Activated CD4-positive, CD25-positive, alpha-beta regulatory T cell (primary cell): ENCODE measurements at regions not wholly inside any gene's neighbourhood (a gene's known extent, or its start where the extent isn't known, plus 50 kb on each side); places are given as distances from the start of the nearest gene placed in this dataset.

Experiments
- DNase-seq, 4 experiments: peaks; one replicate each; lab custom pipeline; 2025; lab: John Stamatoyannopoulos, UW

DNA sequence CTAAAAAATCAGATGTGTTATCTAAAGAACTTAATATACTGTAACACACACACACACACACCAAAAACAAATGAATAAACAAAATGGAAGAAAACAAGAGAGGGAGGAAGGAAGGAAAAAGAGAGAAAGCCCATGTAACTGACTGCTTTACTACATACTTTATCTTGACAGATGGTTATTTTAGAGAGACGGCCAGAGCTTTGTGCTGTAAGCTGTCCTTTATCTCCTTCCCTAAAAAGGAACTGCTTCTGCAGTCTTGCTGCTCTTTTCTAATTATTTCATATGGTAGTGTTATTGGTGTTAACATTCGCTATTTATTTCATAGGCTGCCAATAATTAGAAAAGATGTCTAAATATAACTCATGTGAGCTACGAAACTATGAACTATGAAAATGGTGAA, 1384.6 kb downstream of the MRPL39 start:
- no peak for DNase-seq

DNA sequence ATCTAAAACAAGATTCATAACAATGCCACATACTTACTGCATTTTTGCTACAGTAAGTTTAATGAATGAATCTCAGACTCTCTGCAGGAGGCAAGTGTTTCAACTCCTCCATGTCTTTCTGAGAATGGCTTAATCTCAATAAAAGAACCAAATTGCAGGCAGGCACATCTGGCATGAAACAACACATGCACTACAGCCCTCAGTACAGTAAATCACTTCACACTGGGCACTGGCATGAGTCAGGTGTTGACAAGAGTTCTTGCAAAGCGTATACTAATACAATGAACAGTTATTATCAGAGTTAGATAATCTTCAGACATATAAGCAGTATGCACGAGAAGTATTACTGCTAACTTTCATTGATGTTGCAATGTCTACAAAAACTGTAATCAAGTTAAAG, 1386.8 kb downstream of the MRPL39 start:
- DNase-seq: no peak

DNA sequence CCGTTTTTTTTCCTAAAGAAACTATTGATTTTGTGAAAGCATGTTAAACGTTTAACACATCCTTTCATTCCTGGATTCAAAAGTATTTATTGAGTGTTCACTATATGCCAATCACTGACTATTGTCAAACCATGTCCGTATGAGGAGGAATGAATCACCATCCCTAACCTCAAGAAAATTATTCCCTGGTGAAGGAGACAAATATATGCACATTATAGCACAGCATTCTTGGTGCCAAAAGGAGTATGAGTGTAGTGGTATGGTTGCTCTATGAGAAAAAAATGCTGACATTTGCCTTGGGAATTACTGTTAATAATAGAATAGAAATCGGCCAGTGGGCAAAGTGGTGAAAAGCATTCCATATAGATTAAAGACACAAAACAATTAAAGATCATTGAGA, 1390.1 kb downstream of the MRPL39 start:
- no peak for DNase-seq

DNA sequence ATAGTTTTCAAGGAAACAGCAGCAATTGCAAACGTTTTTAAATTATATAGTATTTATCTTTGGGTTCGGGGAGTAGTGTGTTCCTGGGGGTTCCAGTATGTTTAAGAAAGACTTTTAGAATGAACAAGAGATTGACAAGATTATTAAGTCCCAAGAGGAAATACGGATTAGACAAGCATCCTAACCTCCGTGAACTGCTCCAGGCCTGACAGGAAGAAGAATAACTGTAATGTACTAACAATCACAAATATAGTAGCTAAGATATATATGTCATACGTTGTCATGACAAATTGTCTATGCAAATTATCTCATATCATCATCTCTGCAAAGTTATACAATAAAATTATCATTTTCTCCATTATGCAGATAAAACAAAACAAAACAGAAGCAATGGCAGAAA, 1397.2 kb downstream of the MRPL39 start:
- DNase-seq: no peak

DNA sequence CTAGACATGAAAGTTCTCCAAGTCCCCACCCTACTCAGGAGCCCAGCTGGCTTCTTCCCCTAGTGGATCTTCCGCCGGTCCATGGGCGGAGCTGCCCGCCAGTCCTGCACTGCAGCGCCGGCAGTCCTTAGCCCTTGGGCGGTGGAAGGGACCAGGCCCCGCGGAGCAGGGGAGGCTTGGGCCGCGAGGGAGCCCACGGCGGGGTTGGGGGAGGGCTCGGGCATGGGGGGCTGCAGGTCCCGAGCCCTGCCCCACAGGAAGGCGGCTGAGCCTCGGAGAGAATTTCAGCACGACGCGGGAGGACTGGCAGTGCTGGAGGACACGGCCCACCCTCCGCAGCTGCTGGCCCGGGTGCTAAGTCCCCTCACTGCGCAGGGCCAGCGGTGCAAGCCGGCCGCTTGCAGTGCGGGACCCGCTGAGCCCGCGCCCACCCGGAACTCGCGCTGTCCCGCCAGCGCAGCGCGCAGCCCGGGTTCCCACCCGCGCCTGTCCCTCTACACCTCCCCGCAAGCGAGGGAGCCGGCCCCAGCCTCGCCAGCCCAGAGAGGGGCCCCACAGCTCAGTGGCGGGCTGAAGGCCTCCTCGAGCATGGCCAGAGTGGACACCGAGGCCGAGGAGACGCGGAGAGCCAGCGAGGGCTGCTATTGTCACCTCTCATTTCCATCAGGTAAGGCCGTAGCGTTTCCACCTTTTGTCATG, 1398.6 kb downstream of the MRPL39 start:
- no peak for DNase-seq

DNA sequence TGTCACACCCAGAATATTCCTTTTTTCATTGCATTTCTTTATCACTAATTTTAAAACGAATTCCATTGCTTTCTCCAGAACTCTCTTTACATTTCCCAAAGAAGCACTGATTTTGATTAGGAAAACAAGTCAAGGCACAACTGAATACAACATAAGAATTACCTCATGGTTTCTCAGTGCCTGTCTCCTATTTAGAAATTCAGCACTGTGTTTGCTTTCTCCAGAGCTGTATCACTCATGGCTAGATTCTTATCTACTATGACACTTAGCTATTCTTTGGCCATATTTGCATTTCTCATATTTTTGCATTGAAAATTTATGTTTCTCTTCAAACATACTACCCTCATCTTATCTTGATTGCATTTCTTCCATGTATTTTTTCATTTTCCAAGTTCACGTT, 1402.0 kb downstream of the MRPL39 start:
- no peak for DNase-seq

DNA sequence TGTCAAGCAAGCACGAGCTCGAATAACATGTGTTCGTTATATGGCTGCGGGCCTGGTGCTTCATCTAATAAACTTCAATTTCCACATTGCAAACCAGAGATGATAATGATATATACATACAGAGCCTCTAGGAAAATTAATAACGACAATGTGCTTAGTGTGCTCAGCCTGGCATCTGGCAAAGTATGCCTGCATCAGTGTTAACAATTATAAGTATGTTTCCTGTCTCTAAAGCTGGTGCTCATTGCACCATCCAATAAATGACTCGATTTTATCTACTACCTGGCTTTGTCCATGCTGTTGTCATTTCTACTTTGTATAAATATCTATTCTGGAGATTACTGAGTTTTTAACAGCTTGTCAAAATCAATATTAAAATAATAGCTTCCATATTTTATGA, 1402.6 kb downstream of the MRPL39 start:
- DNase-seq: no peak

DNA sequence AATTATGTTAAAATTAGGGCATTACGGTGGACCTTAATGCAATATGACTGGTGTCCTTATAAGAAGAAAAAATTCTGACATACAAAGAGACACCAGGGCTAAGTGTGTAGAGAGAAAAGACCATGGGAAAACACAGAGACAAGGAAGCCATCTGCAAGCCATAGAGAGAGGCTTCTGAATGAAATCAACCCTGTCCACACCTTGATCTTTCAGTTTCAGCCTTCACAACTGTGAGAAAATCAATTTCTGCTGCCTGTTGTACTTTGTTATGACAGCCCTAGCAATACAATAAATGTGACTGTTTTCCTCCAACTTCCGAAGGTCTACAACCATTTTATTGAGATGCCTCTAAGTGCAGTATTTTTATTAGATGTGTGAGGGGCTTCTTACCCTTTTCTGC, 1407.2 kb downstream of the MRPL39 start:
- DNase-seq: no peak

DNA sequence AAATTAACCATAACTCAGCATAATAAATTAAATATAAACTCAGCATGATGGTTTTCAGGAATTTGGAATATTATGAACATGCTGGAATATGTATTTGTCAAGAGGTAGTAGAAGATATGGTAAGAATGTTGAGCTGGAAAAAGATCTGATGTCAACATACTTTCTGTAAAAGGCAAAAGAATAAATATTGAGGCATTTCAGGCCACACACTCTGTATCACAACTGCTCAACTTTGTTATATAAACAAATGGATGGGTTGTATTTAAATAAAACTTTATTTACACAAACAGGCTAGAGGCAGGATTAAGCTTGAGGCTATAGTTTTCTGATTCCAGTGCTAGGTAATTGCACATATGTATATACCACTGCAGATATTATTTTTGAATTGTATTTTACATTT, 1409.4 kb downstream of the MRPL39 start:
- no peak for DNase-seq

DNA sequence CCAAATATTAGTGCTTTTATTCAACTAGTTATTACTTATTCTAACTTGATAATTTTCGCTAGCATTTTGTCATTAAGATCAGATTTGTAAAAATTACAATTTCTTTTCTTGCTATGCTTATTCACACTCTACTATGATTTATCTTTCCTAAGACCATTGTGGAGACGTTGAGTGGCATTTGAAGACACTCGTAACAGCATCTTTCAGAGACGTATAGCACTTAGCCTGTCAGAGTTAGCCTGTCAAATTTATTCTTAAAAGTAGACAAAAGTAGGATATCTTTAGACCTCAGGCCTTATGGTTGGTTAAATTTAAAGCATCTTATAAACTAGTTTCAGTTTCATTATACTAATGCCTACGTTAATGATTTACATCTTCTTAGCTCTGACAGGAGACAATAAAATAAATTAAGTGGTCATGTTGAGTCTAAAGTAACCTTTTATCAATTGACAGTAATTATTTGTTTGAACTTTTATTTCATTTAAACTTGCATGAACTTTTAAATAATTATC, 1410.1 kb downstream of the MRPL39 start:
- no peak for DNase-seq

DNA sequence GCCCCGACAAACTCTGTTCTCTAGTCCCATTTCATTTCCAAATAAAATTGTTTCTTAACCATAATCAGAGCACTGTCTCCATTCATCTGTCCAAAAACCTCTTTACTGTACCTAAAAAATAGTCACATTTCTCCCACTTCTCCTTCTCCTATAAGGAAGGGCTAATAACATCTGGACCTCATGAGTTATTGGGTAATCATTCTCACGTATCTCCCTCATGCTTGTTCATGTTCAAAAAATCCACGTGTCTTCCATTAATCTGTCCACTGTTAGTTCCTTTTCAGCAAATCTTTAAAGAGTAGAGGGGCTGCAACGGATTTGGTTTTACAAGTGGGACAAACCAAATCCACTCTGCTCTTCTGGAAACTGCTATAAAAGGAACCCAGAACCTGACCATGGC, 1418.8 kb downstream of the MRPL39 start:
- DNase-seq: no peak

DNA sequence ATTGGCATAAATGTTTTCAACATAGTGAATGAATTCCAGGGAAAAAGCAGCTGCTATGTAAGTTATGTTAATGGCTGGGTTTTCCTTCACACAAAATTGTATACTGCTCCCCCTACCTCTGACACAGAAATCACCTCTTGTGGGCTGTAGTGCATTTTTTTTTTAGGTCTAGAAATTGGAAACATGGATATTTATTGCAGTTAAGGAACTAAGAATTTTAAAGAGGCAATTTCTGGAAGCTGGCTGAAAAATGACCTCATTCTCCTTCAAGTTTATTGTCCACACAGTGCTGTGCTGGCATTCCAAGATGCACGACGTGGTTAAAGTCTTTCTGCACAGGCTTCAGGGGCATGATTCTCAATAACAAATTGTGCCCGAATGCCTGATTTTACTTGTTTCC, 1424.2 kb downstream of the MRPL39 start:
- no peak for DNase-seq

DNA sequence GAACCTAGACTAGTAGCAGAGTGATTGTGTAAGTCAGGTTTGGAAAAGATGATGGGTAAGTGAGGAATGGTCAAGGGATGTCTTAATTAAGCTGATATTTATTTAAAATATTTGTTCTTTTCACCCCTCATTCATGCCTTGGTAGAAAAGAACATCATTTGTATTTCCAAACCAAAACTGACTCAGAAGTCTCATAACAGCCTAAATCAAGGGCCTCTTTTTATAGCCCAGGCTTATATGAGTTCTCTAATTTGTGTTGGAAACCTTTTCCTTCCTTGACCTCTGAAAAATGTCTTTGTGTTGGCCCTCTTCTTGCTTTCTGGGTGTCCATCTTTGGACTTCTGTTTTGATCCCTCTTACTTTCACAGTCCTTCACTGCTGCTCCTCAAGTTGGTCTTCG, 1428.2 kb downstream of the MRPL39 start:
- no peak for DNase-seq

DNA sequence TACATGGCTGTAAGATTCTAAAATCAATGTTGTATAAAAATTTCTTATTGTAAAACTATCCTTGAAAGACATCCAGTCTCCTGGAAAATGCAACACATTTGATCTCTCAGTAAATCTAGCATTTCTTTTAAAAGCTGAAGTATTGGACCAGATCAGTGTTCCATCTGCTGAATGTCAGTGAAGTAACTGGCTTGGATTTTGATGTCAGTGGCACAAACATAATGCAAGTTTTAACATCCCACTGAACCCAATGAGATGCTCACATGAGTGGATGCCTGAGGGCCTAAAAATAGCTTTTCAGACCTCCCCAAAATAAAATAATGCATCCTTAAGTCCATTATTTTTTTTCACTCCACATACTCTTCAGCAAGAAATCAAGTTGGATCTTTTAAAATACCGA, 1432.2 kb downstream of the MRPL39 start:
- no peak for DNase-seq

DNA sequence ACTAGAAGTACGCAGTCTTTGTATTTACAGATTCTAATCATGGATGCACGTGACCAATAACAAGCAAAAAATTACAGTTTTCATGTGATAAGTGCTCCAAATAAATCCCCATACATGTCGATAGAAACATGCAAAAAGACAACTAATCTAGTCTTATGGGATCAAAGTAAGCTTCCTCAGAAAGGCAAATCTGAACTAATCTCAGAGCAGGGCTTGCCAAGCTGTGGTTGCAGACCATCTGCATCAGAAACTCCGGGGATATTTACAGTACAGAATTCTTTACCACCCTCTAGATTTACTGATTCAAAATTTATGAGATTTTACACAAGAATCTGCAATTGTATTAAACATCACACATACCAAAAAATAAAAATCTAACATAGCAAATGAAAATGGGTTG, 1435.5 kb downstream of the MRPL39 start:
- DNase-seq: no peak

DNA sequence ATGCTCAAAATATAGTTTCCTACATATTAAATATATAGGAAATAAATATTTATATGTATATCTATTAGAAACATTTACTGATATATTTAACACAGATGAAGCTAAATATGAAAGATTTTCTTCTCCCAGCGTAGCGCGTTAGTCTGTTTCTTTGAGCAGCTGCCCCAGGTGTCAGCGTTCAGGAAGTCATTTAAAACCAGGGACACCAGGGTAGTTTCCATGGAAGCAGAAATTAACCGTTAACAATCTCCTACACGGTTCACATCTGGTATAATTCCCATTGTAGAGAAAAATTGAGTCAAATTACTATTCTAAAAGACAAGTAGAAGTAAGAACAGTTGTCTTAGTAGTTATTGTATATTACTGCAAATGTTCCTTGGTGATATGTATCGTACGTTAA, 1443.7 kb downstream of the MRPL39 start:
- no peak for DNase-seq

DNA sequence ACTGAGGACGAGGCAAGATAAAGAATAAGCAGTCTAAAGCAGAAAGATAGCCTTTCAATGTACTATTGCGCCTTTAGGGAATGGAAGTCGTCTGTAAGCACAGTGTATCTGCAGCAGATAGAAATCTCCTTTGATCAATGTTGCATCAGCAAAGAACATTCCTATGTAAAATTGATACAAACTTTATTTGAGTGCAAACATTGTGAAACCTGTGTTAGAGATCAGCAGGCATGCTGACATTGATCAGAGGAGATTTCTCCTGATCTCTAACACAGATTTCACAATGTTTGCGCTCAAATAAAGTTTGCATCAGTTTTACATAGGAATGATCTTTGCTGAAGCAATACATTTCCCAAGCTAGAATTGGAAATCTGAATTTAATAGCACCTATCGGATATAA, 1446.8 kb downstream of the MRPL39 start:
- DNase-seq: no peak

DNA sequence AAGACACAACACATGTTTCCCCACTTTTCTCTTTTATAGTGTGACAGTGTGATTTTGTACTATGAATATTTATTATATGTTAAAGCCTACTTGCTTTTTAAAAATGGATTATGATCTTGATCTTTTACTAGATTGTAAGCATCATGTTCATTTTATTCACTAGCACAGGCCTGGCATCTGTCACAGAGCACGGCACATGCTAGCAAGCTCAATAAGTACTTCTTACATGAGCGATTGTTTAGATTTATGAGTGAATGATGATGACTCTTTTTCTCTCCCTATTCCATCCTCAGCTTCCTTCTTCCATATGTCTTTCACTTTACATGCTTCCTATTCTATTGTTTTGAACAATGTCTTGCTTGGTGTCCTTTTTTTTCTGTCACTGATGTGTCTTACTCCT, 1454.1 kb downstream of the MRPL39 start:
- no peak for DNase-seq

DNA sequence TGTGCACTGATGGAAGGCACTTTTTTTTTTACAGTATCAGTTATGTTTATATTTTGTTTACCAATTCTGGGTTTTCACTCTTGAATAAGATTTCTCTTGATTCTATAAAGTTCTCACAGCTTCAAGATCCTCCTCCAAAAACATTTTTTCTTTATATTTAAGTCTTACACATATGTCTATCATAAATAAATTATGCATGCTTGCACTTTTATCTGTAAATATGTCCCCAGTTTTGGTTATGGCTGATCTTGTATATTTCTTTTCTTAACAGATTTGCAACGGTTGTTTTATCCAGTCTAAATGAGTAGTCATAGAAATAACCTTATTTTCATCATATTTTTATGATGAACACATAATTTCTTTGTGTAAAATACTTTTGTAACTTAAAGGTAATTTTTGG, 1456.5 kb downstream of the MRPL39 start:
- no peak for DNase-seq

DNA sequence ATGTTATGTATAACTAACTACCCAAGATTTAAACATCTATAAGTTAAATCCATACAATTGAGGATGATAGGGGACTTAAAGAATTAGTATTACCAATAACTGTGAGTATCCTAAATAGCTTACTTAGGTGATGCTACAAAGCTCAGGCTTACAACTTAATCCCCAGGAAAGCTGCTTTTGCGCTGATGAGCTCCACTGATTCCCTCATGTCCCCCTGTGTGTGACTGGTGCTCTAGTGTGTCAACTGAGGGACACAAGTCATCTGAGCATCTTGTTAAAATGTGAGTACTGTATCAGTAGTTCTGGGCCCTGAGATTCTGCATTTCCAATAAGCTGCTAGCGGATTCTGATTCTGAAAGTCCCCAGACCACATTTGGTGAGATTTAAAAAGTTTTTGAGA, 1458.8 kb downstream of the MRPL39 start:
- no peak for DNase-seq

DNA sequence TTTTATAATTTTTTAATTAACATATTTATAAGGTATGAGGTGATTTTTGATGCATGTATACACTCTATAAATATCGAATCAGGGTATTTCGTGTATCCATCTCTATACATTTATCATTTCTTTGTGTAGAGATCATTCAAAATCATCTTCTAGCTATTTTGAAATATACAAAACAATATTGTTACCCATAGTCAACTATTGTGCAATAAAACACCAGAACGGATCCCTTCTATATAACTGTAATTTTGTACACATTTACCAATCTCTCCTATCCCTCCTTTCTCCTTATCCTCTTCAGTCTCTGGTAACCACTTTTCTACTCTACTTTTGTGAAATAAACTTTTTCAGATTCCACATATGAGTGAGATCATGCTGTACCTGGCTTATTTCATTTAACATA, 1459.6 kb downstream of the MRPL39 start:
- DNase-seq: no peak

DNA sequence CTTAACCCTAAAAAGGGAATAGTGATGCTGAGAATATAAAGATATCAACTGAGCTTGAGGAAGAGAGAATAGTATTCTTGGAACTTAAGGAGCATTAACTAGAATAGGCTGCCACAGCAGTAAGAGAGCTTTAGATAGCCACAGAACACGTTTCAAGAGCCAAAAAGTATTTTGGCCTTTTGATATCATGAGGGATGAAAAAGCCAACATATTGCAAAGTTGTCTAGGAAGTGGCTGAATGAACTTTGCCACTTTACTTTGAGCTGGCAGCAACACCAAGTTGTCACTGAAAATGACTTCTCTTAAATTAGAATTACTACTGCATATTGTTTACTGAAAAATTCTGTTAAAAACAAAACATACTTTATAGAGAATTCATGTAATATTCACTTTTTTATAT, 1476.2 kb downstream of the MRPL39 start:
- DNase-seq: no peak

DNA sequence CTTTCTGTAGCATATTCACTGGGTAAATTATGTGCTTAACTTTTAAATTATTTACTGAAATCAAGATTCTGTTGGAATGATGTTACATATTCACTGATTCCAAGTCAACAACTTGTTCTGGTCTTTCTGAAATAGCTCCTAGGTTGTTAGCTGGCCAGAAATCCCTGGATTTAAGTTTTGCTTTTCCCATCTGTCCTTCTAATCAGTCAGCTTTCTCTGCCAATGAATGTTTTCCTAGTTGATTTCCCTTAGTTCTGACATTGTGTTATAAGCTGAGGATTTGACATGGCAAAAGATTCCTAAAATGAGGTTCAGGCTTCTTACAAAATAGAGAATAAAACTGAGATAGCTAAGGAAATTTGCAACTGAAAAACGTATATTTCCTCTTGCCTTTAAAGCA, 1479.6 kb downstream of the MRPL39 start:
- no peak for DNase-seq

DNA sequence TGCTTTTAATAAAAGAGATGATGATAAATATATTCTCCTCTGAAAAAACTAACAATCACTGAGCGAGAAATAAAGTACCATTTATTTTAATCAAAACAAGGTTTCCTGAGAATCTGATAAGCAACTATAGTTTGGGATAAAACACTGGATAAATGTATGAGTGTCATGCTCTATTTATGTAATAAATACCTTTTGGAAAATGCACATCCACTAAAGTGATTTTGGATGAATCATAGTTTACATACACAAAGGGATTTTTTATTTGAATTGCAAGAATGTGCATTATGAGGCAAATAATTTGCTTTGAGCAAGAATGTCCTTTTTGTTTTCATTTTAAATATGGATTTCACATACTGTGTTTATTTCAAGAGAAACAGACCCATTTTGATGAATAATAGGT, 1483.5 kb downstream of the MRPL39 start:
- DNase-seq: no peak
